ENCODE measurements at regions not wholly inside any gene's neighbourhood (a gene's known extent, or its start where the extent isn't known, plus 50 kb on each side); places are given as distances from the start of the nearest gene placed in this dataset.
"Not testable (repeated sequence)": the region's sequence is repeated elsewhere in the genome, so short reads cannot be mapped to it uniquely, and the experiment has no call there.

- not testable (repeated sequence) for TF ChIP-seq POLR2A, CTCF (IDR thresholded peaks at IDR 0.05)
Measured at GRCh38 chr3:16021801-16022200, 152.7 kb upstream of the GALNT15 start.

Data from body of pancreas (tissue), 4 donors.